ENCODE measurements at regions not wholly inside any gene's neighbourhood (a gene's known extent, or its start where the extent isn't known, plus 50 kb on each side); places are given as distances from the start of the nearest gene placed in this dataset.

GRCh38 chr11:79600711-79601110, 159.9 kb upstream of the TENM4 start:
- FAIRE-seq (no peak), DNase-seq (ENCODE audit: insufficient read length, low spot score) (no peak)
- TF ChIP-seq, protein P1, sequence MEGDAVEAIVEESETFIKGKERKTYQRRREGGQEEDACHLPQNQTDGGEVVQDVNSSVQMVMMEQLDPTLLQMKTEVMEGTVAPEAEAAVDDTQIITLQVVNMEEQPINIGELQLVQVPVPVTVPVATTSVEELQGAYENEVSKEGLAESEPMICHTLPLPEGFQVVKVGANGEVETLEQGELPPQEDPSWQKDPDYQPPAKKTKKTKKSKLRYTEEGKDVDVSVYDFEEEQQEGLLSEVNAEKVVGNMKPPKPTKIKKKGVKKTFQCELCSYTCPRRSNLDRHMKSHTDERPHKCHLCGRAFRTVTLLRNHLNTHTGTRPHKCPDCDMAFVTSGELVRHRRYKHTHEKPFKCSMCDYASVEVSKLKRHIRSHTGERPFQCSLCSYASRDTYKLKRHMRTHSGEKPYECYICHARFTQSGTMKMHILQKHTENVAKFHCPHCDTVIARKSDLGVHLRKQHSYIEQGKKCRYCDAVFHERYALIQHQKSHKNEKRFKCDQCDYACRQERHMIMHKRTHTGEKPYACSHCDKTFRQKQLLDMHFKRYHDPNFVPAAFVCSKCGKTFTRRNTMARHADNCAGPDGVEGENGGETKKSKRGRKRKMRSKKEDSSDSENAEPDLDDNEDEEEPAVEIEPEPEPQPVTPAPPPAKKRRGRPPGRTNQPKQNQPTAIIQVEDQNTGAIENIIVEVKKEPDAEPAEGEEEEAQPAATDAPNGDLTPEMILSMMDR (IDR thresholded peaks at IDR 0.05; ENCODE audit: insufficient read depth, missing control alignments) = no peak

GRCh38 chr11:79594834-79595233, 154.0 kb upstream of the TENM4 start:
- DNase-seq (ENCODE audit: insufficient read length, low spot score) (no peak), FAIRE-seq (no peak)
- TF ChIP-seq, protein P1 (IDR thresholded peaks at IDR 0.05; ENCODE audit: insufficient read depth, missing control alignments) = no peak

- TF ChIP-seq, protein P1 (IDR thresholded peaks at IDR 0.05; ENCODE audit: insufficient read depth, missing control alignments) = no peak
- FAIRE-seq (no peak), DNase-seq (ENCODE audit: insufficient read length, low spot score) (no peak)
Measured at GRCh38 chr11:79592824-79593223, 152.0 kb upstream of the TENM4 start.

DNA sequence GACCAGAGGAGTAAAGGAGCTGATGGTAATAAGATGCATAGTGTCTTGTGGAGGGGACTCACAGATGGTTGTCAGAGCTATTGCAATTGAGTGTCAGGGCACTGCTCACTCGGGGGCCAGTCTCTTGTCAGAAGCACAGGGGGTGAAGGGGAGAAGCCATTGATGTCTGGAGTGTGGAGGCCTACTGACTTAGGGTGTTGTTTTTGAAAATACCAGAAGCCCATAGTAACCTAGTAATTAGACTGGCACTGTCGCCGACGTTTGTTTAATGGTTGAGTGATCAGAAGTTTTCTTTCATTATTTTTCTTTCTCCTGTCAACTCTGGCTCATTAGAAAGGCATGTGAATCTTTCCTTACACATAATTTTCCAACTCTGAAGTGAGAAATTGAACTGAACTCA, 151.6 kb upstream of the TENM4 start:
- no peak for DNase-seq (ENCODE audit: insufficient read length, low spot score)
- FAIRE-seq = no peak
- TF ChIP-seq, protein P1 (IDR thresholded peaks at IDR 0.05; ENCODE audit: insufficient read depth, missing control alignments) = no peak

GRCh38 chr11:79582434-79582833, 141.6 kb upstream of the TENM4 start:
- no peak for FAIRE-seq
- TF ChIP-seq, protein P1 (IDR thresholded peaks at IDR 0.05; ENCODE audit: insufficient read depth, missing control alignments) = no peak
- no peak for DNase-seq (ENCODE audit: insufficient read length, low spot score)

GRCh38 chr11:79579063-79579462, 138.2 kb upstream of the TENM4 start:
- TF ChIP-seq, protein P1 (IDR thresholded peaks at IDR 0.05; ENCODE audit: insufficient read depth, missing control alignments) = no peak
- DNase-seq (ENCODE audit: insufficient read length, low spot score) (no peak), FAIRE-seq (no peak)

- FAIRE-seq = no peak
- TF ChIP-seq, protein P1 (IDR thresholded peaks at IDR 0.05; ENCODE audit: insufficient read depth, missing control alignments) = no peak
Measured at GRCh38 chr11:79578116-79578515, 137.3 kb upstream of the TENM4 start.

More at GRCh38 chr11:79578116-79578515, 137.3 kb upstream of the TENM4 start:
- DNase-seq (ENCODE audit: insufficient read length, low spot score) = no peak
